ENCODE measurements at regions not wholly inside any gene's neighbourhood (a gene's known extent, or its start where the extent isn't known, plus 50 kb on each side); places are given as distances from the start of the nearest gene placed in this dataset.
A peak's percentile ranks its signal among the peaks of the same experiment; 100 is the strongest.

GRCh38 chr9:96071076-96071814 is 195.8 kb downstream of the ERCC6L2 start:
- Histone ChIP-seq H3K27me3 (ENCODE audit: control insufficient read depth, insufficient read depth, low read length) (peaks cover 4% of the 10 kb centered on the region), H3K4me1 (ENCODE audit: control insufficient read depth, extremely low read depth, insufficient read depth, low read length) (no peaks in the 10 kb centered on the region), H3K4me3 (replicated peaks in 1 of 4; ENCODE audit: control extremely low read depth in 1 of 4, insufficient read depth in 1 of 4, low read depth in 3 of 4, low read length in 4 of 4) (no peak overlapping the region), H4K20me1 (ENCODE audit: control insufficient read depth, extremely low read depth, insufficient read depth, low read length) (no peaks in the 10 kb centered on the region), H3K9ac (ENCODE audit: insufficient read depth, low read length) (no peak overlapping the region), H3K36me3 (ENCODE audit: control insufficient read depth, insufficient read depth, low read length) (no peaks in the 10 kb centered on the region), H3K9me3 (ENCODE audit: control insufficient read depth, insufficient read depth, low read depth, low read length) (no peaks in the 10 kb centered on the region), H2AFZ (ENCODE audit: low read length) (no peak overlapping the region), H3K4me2 (ENCODE audit: extremely low read depth, insufficient read depth, low read length) (no peak overlapping the region), H3K79me2 (ENCODE audit: control insufficient read depth, insufficient read depth, low read length) (no peaks in the 10 kb centered on the region), H3K27ac (ENCODE audit: insufficient read depth, low read length) (no peak overlapping the region)
- peak; percentile 15 to 62 for DNase-seq (ENCODE audit: low read depth in 2 of 2)
- TF ChIP-seq CTCF (conservative IDR thresholded peaks at IDR 0.05 in 1 of 2, IDR thresholded peaks at IDR 0.05 in 1 of 2; ENCODE audit: low read depth in 1 of 2, low read length in 2 of 2) (peak; percentile 57 to 88), EZH2 (IDR thresholded peaks at IDR 0.05; ENCODE audit: low read length, missing control alignments) (no peak)

GRCh38 chr9:96069629-96070220 is 194.2 kb downstream of the ERCC6L2 start:
- Histone ChIP-seq H2AFZ (ENCODE audit: low read length) (no peak overlapping the region), H3K79me2 (ENCODE audit: control insufficient read depth, insufficient read depth, low read length) (no peaks in the 10 kb centered on the region), H3K27me3 (ENCODE audit: control insufficient read depth, insufficient read depth, low read length) (peaks cover 4% of the 10 kb centered on the region), H3K4me2 (ENCODE audit: extremely low read depth, insufficient read depth, low read length) (no peak overlapping the region), H4K20me1 (ENCODE audit: control insufficient read depth, extremely low read depth, insufficient read depth, low read length) (no peaks in the 10 kb centered on the region), H3K4me1 (ENCODE audit: control insufficient read depth, extremely low read depth, insufficient read depth, low read length) (no peaks in the 10 kb centered on the region), H3K4me3 (replicated peaks in 1 of 4; ENCODE audit: control extremely low read depth in 1 of 4, insufficient read depth in 1 of 4, low read depth in 3 of 4, low read length in 4 of 4) (no peak overlapping the region), H3K36me3 (ENCODE audit: control insufficient read depth, insufficient read depth, low read length) (no peaks in the 10 kb centered on the region), H3K27ac (ENCODE audit: insufficient read depth, low read length) (no peak overlapping the region), H3K9ac (ENCODE audit: insufficient read depth, low read length) (no peak overlapping the region), H3K9me3 (ENCODE audit: control insufficient read depth, insufficient read depth, low read depth, low read length) (no peaks in the 10 kb centered on the region)
- no peak for TF ChIP-seq EZH2 (IDR thresholded peaks at IDR 0.05; ENCODE audit: low read length, missing control alignments)
- TF ChIP-seq CTCF (conservative IDR thresholded peaks at IDR 0.05 in 1 of 2, IDR thresholded peaks at IDR 0.05 in 1 of 2; ENCODE audit: low read depth in 1 of 2, low read length in 2 of 2), result no peak
- no peak for DNase-seq (ENCODE audit: low read depth in 2 of 2)

GRCh38 chr9:96068511-96068910 is 193.0 kb downstream of the ERCC6L2 start:
- TF ChIP-seq CTCF (conservative IDR thresholded peaks at IDR 0.05 in 1 of 2, IDR thresholded peaks at IDR 0.05 in 1 of 2; ENCODE audit: low read depth in 1 of 2, low read length in 2 of 2) (no peak), EZH2 (IDR thresholded peaks at IDR 0.05; ENCODE audit: low read length, missing control alignments) (no peak)
- H3K9ac ChIP-seq (ENCODE audit: insufficient read depth, low read length), result no peak overlapping the region
- no peaks in the 10 kb centered on the region for H4K20me1 ChIP-seq (ENCODE audit: control insufficient read depth, extremely low read depth, insufficient read depth, low read length)
- peaks cover 4% of the 10 kb centered on the region for H3K27me3 ChIP-seq (ENCODE audit: control insufficient read depth, insufficient read depth, low read length)
- no peak overlapping the region for H2AFZ ChIP-seq (ENCODE audit: low read length)
- no peaks in the 10 kb centered on the region for H3K4me1 ChIP-seq (ENCODE audit: control insufficient read depth, extremely low read depth, insufficient read depth, low read length)
- H3K4me2 ChIP-seq (ENCODE audit: extremely low read depth, insufficient read depth, low read length), result no peak overlapping the region
- H3K27ac ChIP-seq (ENCODE audit: insufficient read depth, low read length), result no peak overlapping the region
- no peak overlapping the region for H3K4me3 ChIP-seq (replicated peaks in 1 of 4; ENCODE audit: control extremely low read depth in 1 of 4, insufficient read depth in 1 of 4, low read depth in 3 of 4, low read length in 4 of 4)
- H3K36me3 ChIP-seq (ENCODE audit: control insufficient read depth, insufficient read depth, low read length), result no peaks in the 10 kb centered on the region
- DNase-seq (ENCODE audit: low read depth in 2 of 2), result no peak
- H3K79me2 ChIP-seq (ENCODE audit: control insufficient read depth, insufficient read depth, low read length), result no peaks in the 10 kb centered on the region
- H3K9me3 ChIP-seq (ENCODE audit: control insufficient read depth, insufficient read depth, low read depth, low read length), result no peaks in the 10 kb centered on the region
